K562 (cell line): ENCODE measurements at regions not wholly inside any gene's neighbourhood (a gene's known extent, or its start where the extent isn't known, plus 50 kb on each side); places are given as distances from the start of the nearest gene placed in this dataset.

Source experiments
- CBFA2T3 ChIP-seq: fragments of 450-650 bp; IDR thresholded peaks from 2 replicates; pipeline ENCODE4 v1.6.1; 2017
- CXXC5 ChIP-seq: fragments of 250-450 bp; sonication (Bioruptor Pico); IDR thresholded peaks from 2 replicates; pipeline ENCODE4 v1.8.0; 2022; ENCODE audit warnings: inconsistent platforms, mild to moderate bottlenecking, moderate library complexity
- DPF2 ChIP-seq: fragments of 450-650 bp; IDR thresholded peaks from 2 replicates; pipeline ENCODE4 v1.6.1; 2016
- ETV5 ChIP-seq: sonication (generic); formaldehyde crosslinking; IDR thresholded peaks from 2 replicates; pipeline ENCODE4 v1.4.0; 2020; ENCODE audit warnings: low read depth, mild to moderate bottlenecking, missing genetic modification reagents
- JUND ChIP-seq, 2 experiments: IDR thresholded peaks; 2 replicates in 1 of 2; 3 replicates in 1 of 2; pipeline ENCODE4 v1.6.1; 2011; ENCODE audit warnings: borderline replicate concordance in 2 of 2, low read depth in 2 of 2, low read length in 2 of 2, improper control_type of control experiment in 1 of 2, missing biosample characterization in 1 of 2, missing genetic modification characterization in 1 of 2, missing genetic modification reagents in 1 of 2
- KAT7 ChIP-seq: sonication (generic); formaldehyde crosslinking; IDR thresholded peaks from 2 replicates; pipeline ENCODE4 v1.8.0; 2022; ENCODE audit warnings: missing genetic modification reagents, mild to moderate bottlenecking, borderline replicate concordance
- MXI1 ChIP-seq: IDR thresholded peaks from 2 replicates; pipeline ENCODE4 v1.6.1; 2011; ENCODE audit warnings: low read depth, mild to moderate bottlenecking, improper control_type of control experiment, low read length
- NELFE ChIP-seq: IDR thresholded peaks from 2 replicates; pipeline ENCODE4 v1.6.1; 2011; ENCODE audit warnings: mild to moderate bottlenecking; ENCODE audit not compliant: insufficient read depth, insufficient read length
- NFIC ChIP-seq: fragments of 450-650 bp; IDR thresholded peaks from 2 replicates; pipeline ENCODE4 v1.6.1; 2017; ENCODE audit warnings: mild to moderate bottlenecking, inconsistent platforms
- ZNF12 ChIP-seq: sonication (generic); formaldehyde crosslinking; IDR thresholded peaks from 2 replicates; pipeline ENCODE4 v1.4.0; 2020; ENCODE audit warnings: mild to moderate bottlenecking, missing genetic modification reagents
- TF ChIP-seq, protein P1 (sequence below), 2 experiments: fragments of 450-650 bp; formaldehyde crosslinking in 1 of 2; IDR thresholded peaks; 2 replicates each; pipeline versions ENCODE4 v1.4.0 to v1.6.1; 2014 to 2020; ENCODE audit warnings: mild to moderate bottlenecking in 2 of 2, borderline replicate concordance in 1 of 2, low read depth in 1 of 2
- TF ChIP-seq, protein P2 (sequence below), 2 experiments: fragments of 150-350 bp in 1 of 2; IDR thresholded peaks; 2 replicates each; pipeline ENCODE4 v1.6.1; 2012 to 2016; ENCODE audit warnings: low read depth in 2 of 2, low read length in 2 of 2, mild to moderate bottlenecking in 1 of 2, moderate library complexity in 1 of 2

DNA sequence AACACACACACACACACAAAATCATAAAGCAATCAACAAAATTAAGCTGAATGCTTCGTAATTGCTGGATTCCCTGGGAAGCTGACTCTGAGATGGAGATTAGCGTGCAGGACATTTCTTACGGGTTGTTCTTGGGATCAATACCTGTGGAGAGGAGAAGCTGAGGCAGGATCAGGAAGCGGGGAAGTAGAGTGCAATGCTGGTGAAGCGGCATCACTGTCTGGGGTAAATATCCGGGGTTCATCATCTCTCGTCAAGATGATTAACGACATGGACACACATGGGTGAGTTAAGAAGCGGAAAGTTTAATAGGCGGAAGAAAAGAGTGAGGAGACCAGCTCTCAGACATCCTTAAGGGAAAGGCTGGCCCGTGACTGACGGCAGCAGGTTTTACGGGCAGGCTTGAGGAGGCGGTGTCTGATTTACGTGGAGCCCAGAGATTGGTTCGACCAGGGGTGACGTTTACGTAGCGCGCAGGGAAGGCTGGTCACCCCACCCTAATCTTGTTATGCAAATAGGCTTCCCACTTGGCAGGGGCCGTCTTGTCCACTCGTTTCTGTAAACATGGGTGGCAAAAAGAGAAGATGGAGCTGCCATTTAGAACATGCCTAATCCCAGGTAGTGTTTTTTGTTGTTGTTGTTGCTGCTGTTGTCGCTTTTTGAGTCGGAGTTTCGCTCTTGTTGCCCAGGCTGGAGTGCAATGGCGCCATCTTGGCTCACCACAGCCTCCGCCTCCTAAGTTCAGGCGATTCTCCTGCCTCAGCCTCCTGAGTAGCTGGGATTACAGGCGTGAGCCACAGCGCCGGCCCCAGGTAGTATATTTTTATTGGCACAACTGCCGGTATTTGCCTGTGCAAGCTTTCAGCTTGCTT is 135.6 kb upstream of the KCNJ15 start (continued):
- TF ChIP-seq, protein P1, sequence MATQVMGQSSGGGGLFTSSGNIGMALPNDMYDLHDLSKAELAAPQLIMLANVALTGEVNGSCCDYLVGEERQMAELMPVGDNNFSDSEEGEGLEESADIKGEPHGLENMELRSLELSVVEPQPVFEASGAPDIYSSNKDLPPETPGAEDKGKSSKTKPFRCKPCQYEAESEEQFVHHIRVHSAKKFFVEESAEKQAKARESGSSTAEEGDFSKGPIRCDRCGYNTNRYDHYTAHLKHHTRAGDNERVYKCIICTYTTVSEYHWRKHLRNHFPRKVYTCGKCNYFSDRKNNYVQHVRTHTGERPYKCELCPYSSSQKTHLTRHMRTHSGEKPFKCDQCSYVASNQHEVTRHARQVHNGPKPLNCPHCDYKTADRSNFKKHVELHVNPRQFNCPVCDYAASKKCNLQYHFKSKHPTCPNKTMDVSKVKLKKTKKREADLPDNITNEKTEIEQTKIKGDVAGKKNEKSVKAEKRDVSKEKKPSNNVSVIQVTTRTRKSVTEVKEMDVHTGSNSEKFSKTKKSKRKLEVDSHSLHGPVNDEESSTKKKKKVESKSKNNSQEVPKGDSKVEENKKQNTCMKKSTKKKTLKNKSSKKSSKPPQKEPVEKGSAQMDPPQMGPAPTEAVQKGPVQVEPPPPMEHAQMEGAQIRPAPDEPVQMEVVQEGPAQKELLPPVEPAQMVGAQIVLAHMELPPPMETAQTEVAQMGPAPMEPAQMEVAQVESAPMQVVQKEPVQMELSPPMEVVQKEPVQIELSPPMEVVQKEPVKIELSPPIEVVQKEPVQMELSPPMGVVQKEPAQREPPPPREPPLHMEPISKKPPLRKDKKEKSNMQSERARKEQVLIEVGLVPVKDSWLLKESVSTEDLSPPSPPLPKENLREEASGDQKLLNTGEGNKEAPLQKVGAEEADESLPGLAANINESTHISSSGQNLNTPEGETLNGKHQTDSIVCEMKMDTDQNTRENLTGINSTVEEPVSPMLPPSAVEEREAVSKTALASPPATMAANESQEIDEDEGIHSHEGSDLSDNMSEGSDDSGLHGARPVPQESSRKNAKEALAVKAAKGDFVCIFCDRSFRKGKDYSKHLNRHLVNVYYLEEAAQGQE (IDR thresholded peaks at IDR 0.05; ENCODE audit: borderline replicate concordance): no peak; the same call in 1 of the 2 replicates
- TF ChIP-seq, protein P1 (CRISPR knock-in tag; IDR thresholded peaks at IDR 0.05; ENCODE audit: low read depth): no peak
- TF ChIP-seq, protein P2, sequence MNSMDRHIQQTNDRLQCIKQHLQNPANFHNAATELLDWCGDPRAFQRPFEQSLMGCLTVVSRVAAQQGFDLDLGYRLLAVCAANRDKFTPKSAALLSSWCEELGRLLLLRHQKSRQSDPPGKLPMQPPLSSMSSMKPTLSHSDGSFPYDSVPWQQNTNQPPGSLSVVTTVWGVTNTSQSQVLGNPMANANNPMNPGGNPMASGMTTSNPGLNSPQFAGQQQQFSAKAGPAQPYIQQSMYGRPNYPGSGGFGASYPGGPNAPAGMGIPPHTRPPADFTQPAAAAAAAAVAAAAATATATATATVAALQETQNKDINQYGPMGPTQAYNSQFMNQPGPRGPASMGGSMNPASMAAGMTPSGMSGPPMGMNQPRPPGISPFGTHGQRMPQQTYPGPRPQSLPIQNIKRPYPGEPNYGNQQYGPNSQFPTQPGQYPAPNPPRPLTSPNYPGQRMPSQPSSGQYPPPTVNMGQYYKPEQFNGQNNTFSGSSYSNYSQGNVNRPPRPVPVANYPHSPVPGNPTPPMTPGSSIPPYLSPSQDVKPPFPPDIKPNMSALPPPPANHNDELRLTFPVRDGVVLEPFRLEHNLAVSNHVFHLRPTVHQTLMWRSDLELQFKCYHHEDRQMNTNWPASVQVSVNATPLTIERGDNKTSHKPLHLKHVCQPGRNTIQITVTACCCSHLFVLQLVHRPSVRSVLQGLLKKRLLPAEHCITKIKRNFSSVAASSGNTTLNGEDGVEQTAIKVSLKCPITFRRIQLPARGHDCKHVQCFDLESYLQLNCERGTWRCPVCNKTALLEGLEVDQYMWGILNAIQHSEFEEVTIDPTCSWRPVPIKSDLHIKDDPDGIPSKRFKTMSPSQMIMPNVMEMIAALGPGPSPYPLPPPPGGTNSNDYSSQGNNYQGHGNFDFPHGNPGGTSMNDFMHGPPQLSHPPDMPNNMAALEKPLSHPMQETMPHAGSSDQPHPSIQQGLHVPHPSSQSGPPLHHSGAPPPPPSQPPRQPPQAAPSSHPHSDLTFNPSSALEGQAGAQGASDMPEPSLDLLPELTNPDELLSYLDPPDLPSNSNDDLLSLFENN (IDR thresholded peaks at IDR 0.05; ENCODE audit: low read depth in 2 of 2, low read length in 2 of 2): no peak; a peak in 1 of 4 replicates
- TF ChIP-seq CXXC5 (CRISPR knock-in tag) (peak; percentile 57; the same call in 1 of the 2 replicates), NFIC (peak; percentile 14; the same call in 1 of the 2 replicates), NELFE (no peak), CBFA2T3 (no peak), ZNF12 (CRISPR knock-in tag) (0 out of 2 replicates have a peak, but pooled peaks have one; percentile 25), MXI1 (0 out of 2 replicates have a peak, but pooled peaks have one; percentile 43), KAT7 (peak; percentile 92), ETV5 (CRISPR knock-in tag) (peak; percentile 32; the same call in 1 of the 2 replicates), DPF2 (peak; percentile 55; the same call in 1 of the 2 replicates), JUND (IDR thresholded peaks at IDR 0.05; ENCODE audit: borderline replicate concordance, low read depth, low read length) (peak; percentile 63; the same call in 1 of the 2 replicates), JUND (tag; IDR thresholded peaks at IDR 0.05; ENCODE audit: borderline replicate concordance, low read depth, low read length) (peak; percentile 68; the same call in 1 of the 3 replicates)
